Activated naive CD4-positive, alpha-beta T cell treated with anti-CD3 and anti-CD28 coated beads, Interleukin-2, amount 50 U/mL, for 24 hours (primary cell): ENCODE measurements at regions not wholly inside any gene's neighbourhood (a gene's known extent, or its start where the extent isn't known, plus 50 kb on each side); places are given as distances from the start of the nearest gene placed in this dataset.

Experiments used
- H3K27ac Mint-ChIP-seq: one replicate; pipeline ENCODE4 v1.8.0; 2021; ENCODE audit warnings: mild to moderate bottlenecking, mixed read lengths
- H3K27me3 Mint-ChIP-seq: one replicate; pipeline ENCODE4 v1.8.0; 2021; ENCODE audit warnings: mixed read lengths
- H3K36me3 Mint-ChIP-seq: one replicate; pipeline ENCODE4 v1.8.0; 2021; ENCODE audit warnings: mixed read lengths
- H3K4me1 Mint-ChIP-seq: one replicate; pipeline ENCODE4 v1.8.0; 2021; ENCODE audit warnings: mixed read lengths
- H3K4me3 Mint-ChIP-seq: one replicate; pipeline ENCODE4 v1.8.0; 2021; ENCODE audit warnings: mild to moderate bottlenecking, mixed read lengths
- H3K9me3 Mint-ChIP-seq: one replicate; pipeline ENCODE4 v1.8.0; 2021; ENCODE audit warnings: mixed read lengths

GRCh38 chr6:87869064-87869905 lies 167.3 kb upstream of the AKIRIN2 start:
- Mint-ChIP-seq H3K4me3 (no peak overlapping the region), H3K27me3 (peaks cover 14% of the 10 kb centered on the region), H3K27ac (no peak overlapping the region)

GRCh38 chr6:87860902-87861301 lies 158.9 kb upstream of the AKIRIN2 start:
- Mint-ChIP-seq H3K9me3 (peaks cover 11% of the 10 kb centered on the region), H3K27me3 (peaks cover 9% of the 10 kb centered on the region), H3K36me3 (no peaks in the 10 kb centered on the region), H3K4me3 (no peak overlapping the region), H3K4me1 (no peaks in the 10 kb centered on the region), H3K27ac (no peak overlapping the region)

More at GRCh38 chr6:87869064-87869905, 167.3 kb upstream of the AKIRIN2 start:
- Mint-ChIP-seq H3K36me3 (no peaks in the 10 kb centered on the region), H3K9me3 (no peaks in the 10 kb centered on the region), H3K4me1 (no peaks in the 10 kb centered on the region)

GRCh38 chr6:87858440-87858839 lies 156.4 kb upstream of the AKIRIN2 start:
- Mint-ChIP-seq H3K9me3 (peaks cover 11% of the 10 kb centered on the region), H3K27me3 (peaks cover 4% of the 10 kb centered on the region), H3K36me3 (no peaks in the 10 kb centered on the region), H3K4me3 (no peak overlapping the region), H3K27ac (no peak overlapping the region), H3K4me1 (no peaks in the 10 kb centered on the region)

- Mint-ChIP-seq H3K36me3 (no peaks in the 10 kb centered on the region), H3K4me1 (no peaks in the 10 kb centered on the region), H3K27me3 (peaks cover 12% of the 10 kb centered on the region), H3K27ac (no peak overlapping the region), H3K9me3 (no peaks in the 10 kb centered on the region), H3K4me3 (no peak overlapping the region)
Measured at GRCh38 chr6:87851674-87852299, 149.8 kb upstream of the AKIRIN2 start.

- Mint-ChIP-seq H3K4me3 (no peak overlapping the region), H3K27me3 (peaks cover 15% of the 10 kb centered on the region), H3K4me1 (no peaks in the 10 kb centered on the region), H3K27ac (no peak overlapping the region), H3K9me3 (no peaks in the 10 kb centered on the region), H3K36me3 (no peaks in the 10 kb centered on the region)
Measured at GRCh38 chr6:87848616-87849015, 146.6 kb upstream of the AKIRIN2 start.

DNA sequence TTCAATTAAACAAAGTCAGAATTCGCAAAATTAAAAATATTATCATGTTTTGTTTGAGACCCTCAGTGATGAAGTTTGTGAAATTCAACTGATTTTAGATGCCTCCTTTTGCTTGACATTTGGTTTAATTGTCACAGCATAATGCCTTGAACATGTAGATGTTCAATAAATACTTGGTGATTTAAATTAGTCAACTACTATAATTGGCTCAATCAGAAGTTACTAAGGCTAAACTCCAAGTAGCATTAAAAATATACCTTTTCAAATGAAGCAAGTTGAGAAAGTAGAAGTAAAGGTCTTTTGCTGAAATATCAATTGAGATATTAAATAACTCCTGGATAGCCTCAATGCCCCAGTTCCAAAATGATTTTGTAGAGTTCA lies 145.8 kb upstream of the AKIRIN2 start:
- Mint-ChIP-seq H3K9me3 (no peaks in the 10 kb centered on the region), H3K27me3 (peaks cover 15% of the 10 kb centered on the region), H3K4me1 (no peaks in the 10 kb centered on the region), H3K27ac (no peak overlapping the region), H3K36me3 (no peaks in the 10 kb centered on the region), H3K4me3 (no peak overlapping the region)

GRCh38 chr6:87847135-87847829 lies 145.2 kb upstream of the AKIRIN2 start:
- H3K4me3 Mint-ChIP-seq: no peak overlapping the region
- H3K36me3 Mint-ChIP-seq: no peaks in the 10 kb centered on the region
- no peak overlapping the region for H3K27ac Mint-ChIP-seq

DNA sequence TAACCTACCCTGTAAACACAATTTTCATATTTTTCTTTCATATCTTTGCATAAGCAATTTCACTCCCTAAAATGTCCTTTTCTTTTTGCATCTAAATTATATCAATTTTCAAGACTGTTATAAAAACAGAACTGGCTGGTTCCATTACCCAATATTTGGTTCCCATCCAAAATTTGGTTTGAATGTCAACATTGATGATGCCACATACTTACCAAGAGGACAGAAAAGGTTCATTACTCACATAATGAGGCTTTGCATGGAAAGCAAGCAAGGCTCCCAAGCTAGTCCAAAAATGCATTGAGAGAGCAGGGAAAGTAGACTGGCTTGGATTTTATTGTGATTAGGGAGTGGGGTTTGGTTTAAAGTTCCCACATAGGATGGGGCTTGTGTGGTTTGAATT lies 144.4 kb upstream of the AKIRIN2 start:
- H3K4me3 Mint-ChIP-seq: no peak overlapping the region
- H3K36me3 Mint-ChIP-seq: no peaks in the 10 kb centered on the region
- H3K9me3 Mint-ChIP-seq: no peaks in the 10 kb centered on the region
- peaks cover 17% of the 10 kb centered on the region for H3K27me3 Mint-ChIP-seq
- no peaks in the 10 kb centered on the region for H3K4me1 Mint-ChIP-seq
- no peak overlapping the region for H3K27ac Mint-ChIP-seq

More at GRCh38 chr6:87847135-87847829, 145.2 kb upstream of the AKIRIN2 start:
- Mint-ChIP-seq H3K9me3 (no peaks in the 10 kb centered on the region), H3K4me1 (no peaks in the 10 kb centered on the region), H3K27me3 (peaks cover 15% of the 10 kb centered on the region)

DNA sequence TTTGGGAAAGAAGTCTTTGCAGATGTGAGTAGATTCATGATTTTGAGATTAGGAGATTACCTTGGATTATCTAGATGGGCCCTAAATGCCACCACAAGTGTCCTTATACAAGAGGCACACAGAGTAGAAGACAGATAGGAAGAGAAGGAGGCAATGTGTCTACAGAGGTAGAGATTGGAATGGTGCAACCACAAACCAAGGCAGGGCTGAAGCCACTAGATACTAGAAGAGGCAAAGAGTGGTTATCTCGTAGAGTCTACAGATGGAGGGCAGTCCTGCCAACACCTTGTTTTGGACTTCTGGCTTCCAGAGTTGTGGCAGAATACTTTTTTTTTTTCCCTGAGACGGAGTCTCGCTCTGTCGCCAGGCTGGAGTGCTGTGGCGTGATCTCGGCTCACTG lies 138.3 kb upstream of the AKIRIN2 start:
- Mint-ChIP-seq H3K9me3 (no peaks in the 10 kb centered on the region), H3K4me3 (no peak overlapping the region), H3K27ac (no peak overlapping the region), H3K36me3 (no peaks in the 10 kb centered on the region), H3K4me1 (no peaks in the 10 kb centered on the region), H3K27me3 (peaks cover 13% of the 10 kb centered on the region)

DNA sequence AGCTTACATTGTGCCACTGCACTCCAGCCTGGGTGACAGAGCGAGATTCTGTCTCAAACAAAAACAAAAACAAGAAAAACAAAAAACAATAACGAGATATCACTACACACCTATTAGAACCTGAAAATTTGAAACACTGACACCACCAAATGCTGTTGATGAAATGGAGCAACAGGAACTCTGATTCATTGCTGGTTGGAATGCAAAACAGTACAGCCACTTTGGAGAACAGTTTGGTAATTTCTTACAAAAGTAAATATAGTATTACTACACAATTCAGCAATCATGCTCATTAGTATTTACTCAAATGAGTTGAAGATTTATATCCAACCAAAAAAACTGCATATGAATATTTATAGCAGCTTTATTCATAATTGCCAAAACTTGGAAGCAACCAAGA lies 135.8 kb upstream of the AKIRIN2 start:
- H3K27me3 Mint-ChIP-seq: peaks cover 10% of the 10 kb centered on the region
- H3K36me3 Mint-ChIP-seq: no peaks in the 10 kb centered on the region
- no peak overlapping the region for H3K27ac Mint-ChIP-seq
- no peak overlapping the region for H3K4me3 Mint-ChIP-seq
- H3K4me1 Mint-ChIP-seq: no peaks in the 10 kb centered on the region
- H3K9me3 Mint-ChIP-seq: no peaks in the 10 kb centered on the region

- Mint-ChIP-seq H3K4me1 (peaks cover 2% of the 10 kb centered on the region), H3K27me3 (peaks cover 10% of the 10 kb centered on the region), H3K4me3 (no peak overlapping the region), H3K9me3 (no peaks in the 10 kb centered on the region), H3K27ac (no peak overlapping the region), H3K36me3 (no peaks in the 10 kb centered on the region)
Measured at GRCh38 chr6:87837444-87837843, 135.4 kb upstream of the AKIRIN2 start.

- Mint-ChIP-seq H3K9me3 (no peaks in the 10 kb centered on the region), H3K27me3 (no peaks in the 10 kb centered on the region), H3K4me3 (peak overlapping the region; percentile 90), H3K27ac (peak overlapping the region; percentile 76), H3K36me3 (no peaks in the 10 kb centered on the region), H3K4me1 (peaks cover 12% of the 10 kb centered on the region)
Measured at GRCh38 chr6:87832025-87832825, 130.2 kb upstream of the AKIRIN2 start.

DNA sequence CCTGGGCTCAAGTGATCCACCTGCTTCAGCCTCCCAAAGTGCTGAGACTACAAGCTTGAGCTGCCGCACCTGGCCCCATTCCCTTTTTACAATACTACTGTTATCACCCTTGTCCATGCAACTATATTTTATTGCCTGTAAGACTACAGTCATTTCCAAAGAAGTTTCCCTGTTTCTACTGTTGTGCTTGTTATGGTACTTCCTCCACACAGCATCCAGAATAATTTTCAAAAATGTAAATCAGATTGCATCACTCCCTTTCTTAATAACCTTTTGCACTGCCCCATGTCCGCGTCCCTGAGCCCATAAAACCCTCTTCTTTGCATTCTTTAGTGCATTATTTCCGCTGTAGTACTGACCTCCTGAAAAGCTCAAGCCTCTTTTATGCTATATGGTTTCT lies 128.9 kb upstream of the AKIRIN2 start:
- no peak overlapping the region for H3K4me3 Mint-ChIP-seq
- no peak overlapping the region for H3K27ac Mint-ChIP-seq
- no peaks in the 10 kb centered on the region for H3K36me3 Mint-ChIP-seq
- H3K27me3 Mint-ChIP-seq: no peaks in the 10 kb centered on the region
- H3K4me1 Mint-ChIP-seq: peaks cover 18% of the 10 kb centered on the region
- H3K9me3 Mint-ChIP-seq: no peaks in the 10 kb centered on the region

- Mint-ChIP-seq H3K9me3 (no peaks in the 10 kb centered on the region), H3K27me3 (no peaks in the 10 kb centered on the region), H3K27ac (peak overlapping the region; percentile 10), H3K36me3 (no peaks in the 10 kb centered on the region), H3K4me3 (no peak overlapping the region), H3K4me1 (peaks cover 27% of the 10 kb centered on the region)
Measured at GRCh38 chr6:87829622-87830121, 127.6 kb upstream of the AKIRIN2 start.

GRCh38 chr6:87828044-87828443 lies 126.0 kb upstream of the AKIRIN2 start:
- H3K9me3 Mint-ChIP-seq: no peaks in the 10 kb centered on the region
- H3K36me3 Mint-ChIP-seq: no peaks in the 10 kb centered on the region
- no peak overlapping the region for H3K27ac Mint-ChIP-seq
- no peaks in the 10 kb centered on the region for H3K27me3 Mint-ChIP-seq
- H3K4me3 Mint-ChIP-seq: no peak overlapping the region
- peaks cover 27% of the 10 kb centered on the region for H3K4me1 Mint-ChIP-seq
